Heart left ventricle (tissue), 16 donors: ENCODE measurements at regions not wholly inside any gene's neighbourhood (a gene's known extent, or its start where the extent isn't known, plus 50 kb on each side); places are given as distances from the start of the nearest gene placed in this dataset.
"Not testable (repeated sequence)": the region's sequence is repeated elsewhere in the genome, so short reads cannot be mapped to it uniquely, and the experiment has no call there.

Source experiments
- ATAC-seq, 4 donors: fragments of 200-7000 bp; cut with Tn5 transposase; one replicate each; pipeline ENCODE4 v1.9.1; 2020 to 2022; ENCODE audit warnings: moderate library complexity in 4 of 4, mild to moderate bottlenecking in 3 of 4, moderate number of reproducible peaks in 1 of 4
- DNase-seq, 5 donors: peaks; one replicate each; pipeline ENCODE4 v3.0.0-alpha.2; 2020
- H3K27ac ChIP-seq, 12 donors: fragments of 200-600 bp; sonication (generic) in 4 of 12; one replicate each; pipeline versions ENCODE4 v1.5.0 to v1.8.0; 2016 to 2022; ENCODE audit warnings: mild to moderate bottlenecking in 2 of 12
- H3K27me3 ChIP-seq, 9 donors: fragments of 200-600 bp; sonication (generic) in 2 of 9; one replicate each; pipeline versions ENCODE4 v1.5.1 to v1.8.0; 2016 to 2022; ENCODE audit warnings: mild to moderate bottlenecking in 3 of 9
- H3K36me3 ChIP-seq, 9 donors: fragments of 200-600 bp; sonication (generic) in 2 of 9; one replicate each; pipeline versions ENCODE4 v1.5.0 to v1.8.0; 2018 to 2022; ENCODE audit warnings: mild to moderate bottlenecking in 2 of 9
- H3K4me1 ChIP-seq, 12 donors: fragments of 200-600 bp; sonication (generic) in 4 of 12; one replicate each; pipeline versions ENCODE4 v1.5.0 to v1.8.0; 2016 to 2022; ENCODE audit warnings: mild to moderate bottlenecking in 3 of 12
- H3K4me3 ChIP-seq, 12 donors: fragments of 200-600 bp; sonication (generic) in 4 of 12; one replicate each; pipeline versions ENCODE4 v1.5.0 to v1.8.0; 2017 to 2022; ENCODE audit warnings: mild to moderate bottlenecking in 9 of 12, moderate library complexity in 4 of 12
- H3K9me3 ChIP-seq, 12 donors: fragments of 200-600 bp; sonication (generic) in 4 of 12; one replicate each; pipeline versions ENCODE4 v1.5.0 to v1.8.0; 2016 to 2022; ENCODE audit warnings: mild to moderate bottlenecking in 1 of 12
- CTCF ChIP-seq, 12 donors: fragments of 200-600 bp; sonication (generic) in 4 of 12; IDR thresholded peaks; one replicate each; pipeline versions ENCODE4 v1.5.0 to v1.8.0; 2018 to 2022; ENCODE audit warnings: antibody characterized with exemption in 12 of 12, mild to moderate bottlenecking in 5 of 12
- POLR2A ChIP-seq, 2 donors: fragments of 450-650 bp; IDR thresholded peaks; one replicate each; pipeline ENCODE4 v1.6.1; 2017; ENCODE audit warnings: antibody characterized with exemption in 2 of 2, mild to moderate bottlenecking in 2 of 2, moderate library complexity in 2 of 2
- WGBS, 4 donors: extraction: QIAGEN DNeasy Blood & Tissue Kit in 2 of 4; methylation state at CpG; one replicate each; pipeline versions ENCODE4 v1.1.5 to v1.1.7; 2013 to 2018; 5-methylcytosine and 5-hydroxymethylcytosine counted together
- intact Hi-C, 10 donors: fragments of 100-400 bp; cut with DNase I; formaldehyde crosslinking; loops; one replicate each; pipeline versions ENCODE4 v1.11.1 to v1.14.2; 2022
- microRNA-seq, 4 donors: library from miRNA; unstranded; fragments of <30 nt; microRNA quantifications; one replicate each; pipeline versions ENCODE4 to v1.2.0, GENCODE V29; 2017 to 2020
- donor health status: ischemic (EF 13 %, LVEDD 7.1; RV severe dilation, severe dysfunction).
- donor health status: healthy with polysubstance abuse.
- donor health status: DM: no; HTN: yes; CAD: no.
- donor health status: DM: no; HTN: no; CAD: no.
- donor health status: ischemic (EF 25% LVEDD 6.9; RV normal size, moderate dysfunction).
- donor health status: ischemic (EF 25% LVEDD 5.7; RV mildly dilated, moderate dysfunction).
- donor health status: healthy.
- donor health status: DM: yes; HTN: yes; CAD: no.
- donor health status: ischemic (EF 35%, LVEDD 5.7; RV mildly dilated, moderate dysfunction).
- donor health status: nonischemic (EF 11% LVEDD 7.7; RV severe dilation, severe dysfunction).
- donor health status: DM: yes; HTN: yes; CAD: no.
- donor health status: PGD.
- donor health status: ischemic (EF 29% LVEDD 5.4; RV normal size, mild dysfunction).
- donor health status: nonischemic (EF 23%, LVEDD 6.1; RV moderate dilation, normal function).

- WGBS, 4 donors = 93 to 96% (median 94%) methylated on average over 3 of the region's 3 CpGs
- TF ChIP-seq CTCF (IDR thresholded peaks at IDR 0.05) = no peak
- no peak for TF ChIP-seq POLR2A (IDR thresholded peaks at IDR 0.05)
- Histone ChIP-seq H3K27ac (no peak overlapping the region), H3K36me3 (peaks cover 0 to 5% (median 0%) of the 10 kb centered on the region in 9 donors), H3K4me1 (peaks cover 0 to 8% (median 0%) of the 10 kb centered on the region in 12 donors), H3K9me3 (peaks cover 0 to 8% (median 0%) of the 10 kb centered on the region in 12 donors), H3K27me3 (no peaks in the 10 kb centered on the region), H3K4me3 (no peak overlapping the region)
- intact Hi-C loops = no loop called here
- DNase-seq (no peak), ATAC-seq (no peak)
These were observed 143.8 kb downstream of the AVL9 start for GRCh38 chr7:32639122-32639521.

GRCh38 chr7:32638479-32639121 is 143.3 kb downstream of the AVL9 start:
- H3K36me3 ChIP-seq, H3K4me3 ChIP-seq, ATAC-seq, intact Hi-C loops, H3K27me3 ChIP-seq, H3K27ac ChIP-seq, H3K4me1 ChIP-seq, DNase-seq, H3K9me3 ChIP-seq: not testable (repeated sequence)
- WGBS, 4 donors = 70 to 81% (median 77%) methylated on average over 1 of the region's 1 CpG

Small RNAs in the stretch of these regions (microRNA-seq; reads per million reads assigned to microRNA genes)
- gene MIR550A2 = 0 reads per million in 4 donors
- 0 reads per million in 4 donors for gene MIR550B2
